ENCODE measurements at regions not wholly inside any gene's neighbourhood (a gene's known extent, or its start where the extent isn't known, plus 50 kb on each side); places are given as distances from the start of the nearest gene placed in this dataset.

- Histone ChIP-seq H3K36me3 (replicated peaks; ENCODE audit: low read depth, low read length) (peaks cover 3% of the 10 kb centered on the region), H3K27me3 (ENCODE audit: low read depth, low read length) (no peaks in the 10 kb centered on the region), H3K9me3 (ENCODE audit: insufficient read depth, low read length) (peaks cover 3% of the 10 kb centered on the region; the same call in 1 of the 2 replicates), H3K9ac (ENCODE audit: low read length) (no peak overlapping the region), H3K4me3 (ENCODE audit: low read length) (no peak overlapping the region), H3K4me1 (ENCODE audit: low read length) (peaks cover 52% of the 10 kb centered on the region), H3K27ac (ENCODE audit: low read length) (no peak overlapping the region), H3K79me2 (ENCODE audit: low read length) (no peaks in the 10 kb centered on the region), H2AFZ (ENCODE audit: low read depth, low read length) (no peak overlapping the region), H3K4me2 (ENCODE audit: low read length) (peak overlapping the region; percentile 80; the same call in 1 of the 2 replicates), H4K20me1 (ENCODE audit: insufficient read depth, low read length) (no peaks in the 10 kb centered on the region)
- no peak for TF ChIP-seq EZH2phosphoT487 (IDR thresholded peaks at IDR 0.05; ENCODE audit: low read depth)
- TF ChIP-seq CTCF (IDR thresholded peaks at IDR 0.05; ENCODE audit: low read depth, low read length): no peak
Measured at GRCh38 chr1:224501836-224502235, 67.2 kb upstream of the WDR26 start.

GRCh38 chr1:224502459-224503160 lies 68.0 kb upstream of the WDR26 start:
- Histone ChIP-seq H3K4me1 (ENCODE audit: low read length) (peaks cover 44% of the 10 kb centered on the region), H3K9ac (ENCODE audit: low read length) (peak overlapping the region; percentile 52), H3K79me2 (ENCODE audit: low read length) (no peaks in the 10 kb centered on the region), H3K9me3 (ENCODE audit: insufficient read depth, low read length) (no peaks in the 10 kb centered on the region), H2AFZ (ENCODE audit: low read depth, low read length) (peak overlapping the region; percentile 76; the same call in 1 of the 2 replicates), H3K27me3 (ENCODE audit: low read depth, low read length) (no peaks in the 10 kb centered on the region), H3K27ac (ENCODE audit: low read length) (peak overlapping the region; percentile 63), H3K36me3 (replicated peaks; ENCODE audit: low read depth, low read length) (no peaks in the 10 kb centered on the region), H3K4me2 (ENCODE audit: low read length) (peak overlapping the region; percentile 80), H4K20me1 (ENCODE audit: insufficient read depth, low read length) (no peaks in the 10 kb centered on the region), H3K4me3 (ENCODE audit: low read length) (peak overlapping the region; percentile 61)
- TF ChIP-seq CTCF (IDR thresholded peaks at IDR 0.05; ENCODE audit: low read depth, low read length): no peak
- no peak for TF ChIP-seq EZH2phosphoT487 (IDR thresholded peaks at IDR 0.05; ENCODE audit: low read depth)

- H3K79me2 ChIP-seq (ENCODE audit: low read length): no peaks in the 10 kb centered on the region
- peaks cover 37% of the 10 kb centered on the region for H3K4me1 ChIP-seq (ENCODE audit: low read length)
- peak overlapping the region; percentile 80 for H3K4me2 ChIP-seq (ENCODE audit: low read length)
- H3K36me3 ChIP-seq (replicated peaks; ENCODE audit: low read depth, low read length): no peaks in the 10 kb centered on the region
- H3K9ac ChIP-seq (ENCODE audit: low read length): peak overlapping the region; percentile 52
- no peaks in the 10 kb centered on the region for H4K20me1 ChIP-seq (ENCODE audit: insufficient read depth, low read length)
- peak overlapping the region; percentile 63 for H3K27ac ChIP-seq (ENCODE audit: low read length)
- peak; percentile 39; the same call in 1 of the 2 replicates for TF ChIP-seq CTCF (IDR thresholded peaks at IDR 0.05; ENCODE audit: low read depth, low read length)
- no peak for TF ChIP-seq EZH2phosphoT487 (IDR thresholded peaks at IDR 0.05; ENCODE audit: low read depth)
- H3K4me3 ChIP-seq (ENCODE audit: low read length): peak overlapping the region; percentile 61
- no peaks in the 10 kb centered on the region for H3K27me3 ChIP-seq (ENCODE audit: low read depth, low read length)
- no peaks in the 10 kb centered on the region for H3K9me3 ChIP-seq (ENCODE audit: insufficient read depth, low read length)
- peak overlapping the region; percentile 82 for H2AFZ ChIP-seq (ENCODE audit: low read depth, low read length)
Measured at GRCh38 chr1:224503161-224504118, 68.8 kb upstream of the WDR26 start.

All from OCI-LY3 (cell line).